ENCODE measurements at regions not wholly inside any gene's neighbourhood (a gene's known extent, or its start where the extent isn't known, plus 50 kb on each side); places are given as distances from the start of the nearest gene placed in this dataset.
"Not testable (repeated sequence)": the region's sequence is repeated elsewhere in the genome, so short reads cannot be mapped to it uniquely, and the experiment has no call there.

DNA sequence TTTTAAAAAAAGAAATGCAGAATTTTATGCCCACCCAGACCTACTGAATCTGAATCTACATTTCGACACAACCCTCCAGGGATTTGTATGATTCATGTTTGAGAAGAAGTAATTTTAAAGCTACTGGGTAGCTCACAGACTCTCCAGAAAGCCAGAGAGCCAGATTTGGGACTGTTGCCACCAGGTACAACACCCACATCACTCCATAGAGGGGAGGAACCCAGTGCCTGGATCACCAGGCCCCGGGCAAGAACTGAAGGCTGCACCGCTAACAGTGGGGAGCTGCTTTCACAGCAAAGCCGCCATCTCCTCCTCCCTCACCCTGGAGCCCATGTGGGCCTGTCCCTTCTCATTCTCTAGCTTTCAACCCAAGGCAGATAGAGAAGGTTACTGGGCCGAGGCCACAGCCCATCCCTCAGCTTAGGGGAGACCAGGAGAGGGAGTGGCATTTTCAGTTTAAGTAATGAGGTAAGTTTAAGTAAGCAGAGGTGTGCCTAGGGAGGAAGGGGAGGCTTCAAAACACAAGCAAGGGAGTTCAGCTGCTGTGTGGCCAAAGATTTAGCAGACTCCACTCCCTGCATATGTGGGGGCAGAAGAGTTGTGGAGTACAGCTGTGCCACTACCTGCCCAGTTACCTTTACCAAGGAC, 109.8 kb downstream of the IL12A start:
- no peak for DNase-seq

GRCh38 chr3:160098926-160099626, 110.4 kb downstream of the IL12A start:
- no peak for DNase-seq

DNA sequence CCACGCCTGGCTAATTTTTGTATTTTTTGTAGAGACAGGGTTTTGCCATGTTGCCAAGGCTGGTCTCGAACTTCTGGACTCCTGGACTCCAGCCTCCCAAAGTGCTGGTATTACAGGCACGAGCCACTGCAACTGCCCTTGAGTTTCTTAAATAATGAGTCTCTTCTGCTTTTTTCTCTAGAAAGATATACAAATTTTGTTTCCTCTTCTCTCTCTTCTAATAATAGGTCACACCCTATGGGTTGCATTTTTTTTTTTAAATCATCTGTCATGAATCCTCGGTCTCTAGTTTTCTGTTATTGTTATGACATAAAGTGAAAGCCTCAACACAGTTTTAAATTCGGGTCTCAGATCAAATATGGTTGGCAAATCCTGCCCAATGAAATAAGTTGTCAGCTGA, 111.2 kb downstream of the IL12A start:
- DNase-seq = no peak

DNA sequence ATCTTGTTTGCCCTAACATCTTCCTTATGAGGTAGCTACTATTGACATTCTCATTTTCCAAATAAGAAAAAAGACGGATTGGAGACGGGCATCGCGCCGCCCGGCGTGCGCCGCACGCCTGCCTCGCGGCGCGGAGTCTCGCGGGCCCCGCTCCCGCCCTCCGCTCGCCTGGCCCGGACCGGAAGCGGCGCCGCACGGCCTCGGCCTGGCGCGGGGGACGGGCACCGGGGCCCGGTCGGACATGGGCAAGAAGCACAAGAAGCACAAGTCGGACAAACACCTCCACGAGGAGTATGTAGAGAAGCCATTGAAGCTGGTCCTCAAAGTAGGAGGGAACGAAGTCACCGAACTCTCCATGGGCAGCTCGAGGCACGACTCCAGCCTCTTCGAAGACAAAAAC, 112.0 kb downstream of the IL12A start:
- no peak for DNase-seq

DNA sequence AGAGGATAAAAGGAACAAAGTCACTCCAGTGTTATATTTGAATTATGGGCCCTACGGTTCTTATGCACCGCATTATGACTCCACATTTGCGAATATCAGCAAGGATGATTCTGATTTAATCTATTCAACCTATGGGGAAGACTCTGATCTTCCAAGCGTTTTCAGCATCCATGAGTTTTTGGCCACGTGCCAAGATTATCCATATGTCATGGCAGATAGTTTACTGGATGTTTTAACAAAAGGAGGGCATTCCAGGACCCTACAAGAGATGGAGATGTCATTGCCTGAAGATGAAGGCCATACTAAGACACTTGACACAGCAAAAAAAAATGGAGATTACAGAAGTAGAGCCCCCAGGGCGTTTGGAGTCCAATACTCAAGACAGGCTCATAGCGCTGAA, 113.4 kb downstream of the IL12A start:
- DNase-seq = not testable (repeated sequence)

GRCh38 chr3:160103397-160103796, 114.8 kb downstream of the IL12A start:
- no peak for DNase-seq

DNA sequence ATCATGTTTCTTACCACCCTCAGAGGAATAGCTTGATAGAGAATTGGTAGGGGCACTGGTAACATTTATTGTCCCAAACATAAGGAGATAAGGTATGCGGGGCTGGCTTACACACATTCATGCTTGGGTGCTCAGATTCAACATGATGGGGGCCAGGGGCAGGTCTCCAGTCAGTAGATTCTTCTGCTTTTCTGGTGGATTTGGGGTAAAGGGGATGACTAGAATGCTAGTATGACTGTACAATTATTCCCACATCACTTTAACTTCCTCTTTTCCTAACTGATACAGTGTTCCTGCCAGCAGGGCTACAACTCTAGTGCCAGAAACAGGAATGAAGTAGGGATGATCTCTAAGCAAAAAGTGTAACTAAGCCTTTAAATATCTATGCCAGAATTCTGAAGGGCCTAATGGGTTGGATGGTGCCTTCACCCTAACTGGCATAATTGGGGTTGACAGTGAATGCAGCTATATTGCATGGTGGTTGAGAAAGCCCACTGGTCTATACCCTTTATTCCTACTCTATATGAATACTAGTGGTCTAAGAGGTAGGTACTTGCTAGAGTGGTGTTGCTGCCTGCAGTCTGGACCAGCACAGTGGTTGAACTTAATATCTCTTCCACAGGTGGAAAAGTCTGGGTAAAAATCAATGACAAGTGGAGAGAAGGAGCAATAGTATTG, 117.4 kb downstream of the IL12A start:
- no peak for DNase-seq

GRCh38 chr3:160106905-160107861, 118.0 kb upstream of the C3orf80 start:
- DNase-seq = no peak

GRCh38 chr3:160108362-160108761, 116.9 kb upstream of the C3orf80 start:
- DNase-seq = no peak

- no peak for DNase-seq
These were observed 112.7 kb upstream of the C3orf80 start for GRCh38 chr3:160112481-160112880.

DNA sequence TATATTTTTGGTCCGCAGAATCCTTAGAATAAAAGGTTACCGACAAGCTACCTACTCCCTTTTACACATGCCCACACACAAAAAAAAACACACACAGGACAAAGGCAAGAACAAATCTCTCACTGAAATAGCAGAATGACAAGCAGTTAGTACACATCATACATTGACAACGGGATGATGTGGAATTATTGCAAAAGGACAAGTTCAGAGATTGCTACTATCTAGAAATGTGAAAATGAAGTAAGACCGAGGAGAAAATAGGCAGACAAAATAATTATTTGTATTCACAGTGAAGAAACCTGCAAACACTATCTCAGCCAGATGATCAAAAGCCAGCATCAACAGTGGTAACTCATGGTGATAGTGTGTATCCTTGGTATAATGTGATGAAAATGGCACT, 112.2 kb upstream of the C3orf80 start:
- DNase-seq = no peak

DNA sequence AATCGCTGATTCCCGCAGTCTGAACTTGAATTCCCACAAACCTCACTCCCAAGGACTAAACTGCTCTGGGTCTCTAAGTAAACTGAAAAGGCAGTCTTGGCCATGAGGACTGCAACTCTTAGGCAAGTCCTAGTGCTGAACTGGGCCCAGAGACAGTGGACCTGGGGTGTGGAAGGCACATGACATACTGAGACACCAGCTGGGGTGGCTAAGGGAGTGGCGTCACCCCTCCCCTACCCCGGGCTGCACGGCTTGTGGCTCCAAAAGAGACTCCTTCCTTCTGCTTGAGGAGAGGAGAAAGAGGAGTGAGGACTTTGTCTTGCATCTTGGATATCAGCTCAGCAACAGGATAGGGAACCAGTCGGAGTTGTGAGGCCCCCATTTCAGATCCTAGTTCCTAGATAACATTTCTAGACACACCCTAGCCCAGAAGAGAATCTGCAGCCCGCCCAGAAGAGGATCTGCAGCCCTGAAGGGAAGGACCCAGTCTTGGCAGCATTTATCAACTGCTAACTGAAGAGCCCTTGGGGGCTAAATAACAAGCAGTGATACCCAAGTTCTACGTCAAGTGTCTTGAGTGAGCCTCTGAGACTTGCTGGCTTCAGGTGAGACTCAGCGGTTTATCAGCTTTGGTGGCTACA, 110.7 kb upstream of the C3orf80 start:
- no peak for DNase-seq

DNA sequence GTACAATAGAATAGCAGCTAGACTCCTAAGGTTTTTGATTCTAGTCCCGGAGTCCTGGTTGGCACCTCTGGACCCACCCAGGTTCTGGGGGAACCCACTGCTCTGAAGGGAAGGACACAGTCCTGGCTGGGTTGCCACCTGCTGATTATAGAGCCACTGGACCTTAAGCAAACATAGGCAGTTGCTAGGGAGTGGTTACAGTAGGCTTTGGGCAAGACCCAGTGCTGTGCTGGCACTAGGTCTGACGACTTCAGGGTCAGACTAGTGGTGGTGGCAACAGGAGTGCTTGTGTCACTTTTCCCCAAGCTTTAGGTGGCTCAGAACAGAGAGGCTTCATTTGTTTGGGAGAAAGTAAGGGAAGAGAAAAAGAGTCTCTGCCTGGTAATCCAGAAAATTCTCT, 109.8 kb upstream of the C3orf80 start:
- DNase-seq = no peak

DNA sequence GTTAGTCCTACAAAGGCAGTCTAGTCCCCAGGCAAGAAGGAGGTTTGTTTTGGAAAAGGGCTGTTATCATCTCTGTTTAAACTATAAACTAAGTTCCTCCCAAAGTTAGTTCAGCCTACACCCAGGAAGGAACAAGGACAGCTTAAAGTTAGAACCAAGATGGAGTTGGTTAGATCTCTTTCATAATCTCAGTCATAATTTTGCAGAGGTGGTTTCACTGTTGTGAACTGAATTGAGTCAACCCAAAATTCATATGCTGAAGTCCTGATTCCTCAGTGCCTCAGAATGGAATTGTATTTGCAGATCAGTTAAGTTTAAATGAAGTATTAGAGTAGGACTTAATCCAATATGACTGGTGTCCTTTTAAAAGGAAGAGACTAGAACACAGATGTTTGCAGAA, 101.0 kb upstream of the C3orf80 start:
- no peak for DNase-seq

- no peak for DNase-seq
These were observed 100.0 kb upstream of the C3orf80 start for GRCh38 chr3:160125258-160125657.

DNA sequence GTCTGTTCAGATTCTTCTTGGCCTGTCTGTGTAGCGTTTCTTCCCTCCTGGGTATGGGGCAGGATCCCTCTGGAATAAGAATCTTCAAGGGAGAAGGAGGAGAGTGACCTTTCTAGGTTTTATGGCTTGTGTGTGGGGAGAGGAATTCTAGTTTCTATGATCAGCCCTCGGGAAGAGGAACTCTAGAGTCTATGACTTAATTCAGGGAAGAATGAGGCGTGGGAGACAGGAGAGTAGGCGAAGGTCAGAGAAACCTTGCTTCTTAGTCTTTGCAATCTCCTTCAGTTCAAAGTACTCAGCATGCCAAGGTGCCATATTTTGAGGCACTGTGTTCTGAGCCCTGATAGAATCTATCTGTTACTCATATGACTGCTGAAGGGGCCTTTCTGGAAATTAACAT, 99.2 kb upstream of the C3orf80 start:
- DNase-seq = no peak

DNA sequence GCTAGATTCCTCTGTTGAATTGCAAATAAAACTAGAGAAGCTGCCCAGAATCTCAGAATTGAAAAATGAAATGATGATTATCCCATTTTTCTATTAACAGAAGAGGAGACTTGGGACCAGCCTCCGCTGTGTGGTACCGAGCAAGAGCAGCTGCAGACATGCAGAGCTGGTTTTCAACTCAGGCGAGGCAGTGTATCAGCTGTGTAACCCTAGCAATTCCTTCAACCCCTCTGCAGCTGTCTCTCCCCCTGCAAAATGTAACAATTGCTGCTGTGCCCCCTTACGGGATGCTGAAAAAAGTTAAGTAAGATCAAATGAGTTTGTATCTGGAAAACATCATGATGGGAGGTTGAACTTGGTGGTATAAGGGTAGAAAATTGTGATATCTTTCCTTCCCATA, 98.5 kb upstream of the C3orf80 start:
- DNase-seq = no peak

DNA sequence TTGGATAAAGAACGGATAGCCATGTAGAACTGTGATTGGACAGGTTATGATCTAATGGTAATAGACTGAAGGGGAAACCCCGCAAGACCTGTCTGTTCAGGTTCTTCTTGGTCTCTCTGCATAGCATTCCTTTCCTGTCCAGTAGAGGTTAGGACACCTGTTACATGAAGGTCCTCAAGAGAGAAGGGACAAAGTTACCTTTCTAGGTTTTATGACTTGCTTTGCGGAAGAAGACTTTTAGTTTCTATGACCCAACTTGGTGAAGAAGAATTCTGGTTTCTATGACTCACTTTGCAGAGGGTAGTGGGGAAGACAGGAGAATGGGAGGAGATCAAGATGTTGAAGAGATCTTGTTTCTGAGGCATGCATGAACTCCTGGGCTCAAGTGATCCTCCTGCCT, 97.9 kb upstream of the C3orf80 start:
- DNase-seq = no peak

DNA sequence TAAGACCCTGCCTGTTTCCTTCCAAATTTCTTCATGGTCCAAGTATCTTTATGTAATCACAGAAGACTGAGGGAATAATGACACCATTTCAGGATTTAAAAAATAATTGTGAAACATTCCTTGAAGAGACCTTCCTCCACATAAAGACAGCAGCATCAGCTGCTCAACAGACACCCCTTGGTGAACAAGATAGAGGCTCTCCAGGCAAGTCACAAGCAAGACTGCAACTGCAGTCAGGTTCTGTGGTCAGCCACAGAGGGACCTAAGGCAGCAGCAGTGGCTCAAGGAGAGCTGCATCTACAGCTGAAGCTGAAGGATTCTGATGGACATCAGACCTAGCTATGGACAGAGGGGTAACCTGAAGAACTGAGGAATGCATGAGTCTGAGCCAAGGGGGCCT, 97.2 kb upstream of the C3orf80 start:
- no peak for DNase-seq

- DNase-seq = no peak
These were observed 95.7 kb upstream of the C3orf80 start for GRCh38 chr3:160129459-160130061.

GRCh38 chr3:160130071-160130470, 95.2 kb upstream of the C3orf80 start:
- DNase-seq = no peak

- no peak for DNase-seq
These were observed 94.3 kb upstream of the C3orf80 start for GRCh38 chr3:160130950-160131349.

Data from left hindlimb (tissue), 1 donor.